ENCODE measurements at regions not wholly inside any gene's neighbourhood (a gene's known extent, or its start where the extent isn't known, plus 50 kb on each side); places are given as distances from the start of the nearest gene placed in this dataset.
A peak's percentile ranks its signal among the peaks of the same experiment; 100 is the strongest.

- DNase-seq: no peak
These were observed 52.6 kb upstream of the ASB17 start for GRCh38 chr1:75984781-75985180.

GRCh38 chr1:75985827-75986226, 53.6 kb upstream of the ASB17 start:
- no peak for DNase-seq

- no peak for DNase-seq
These were observed 54.3 kb upstream of the ASB17 start for GRCh38 chr1:75986478-75986877.

- DNase-seq: no peak
These were observed 56.9 kb upstream of the ASB17 start for GRCh38 chr1:75989121-75989520.

GRCh38 chr1:75990686-75991085, 58.5 kb upstream of the ASB17 start:
- DNase-seq: no peak

GRCh38 chr1:75991497-75992114, 59.4 kb upstream of the ASB17 start:
- DNase-seq: peak; percentile 83

GRCh38 chr1:75992312-75992711, 60.1 kb upstream of the ASB17 start:
- DNase-seq: no peak

GRCh38 chr1:75993661-75994060, 61.5 kb upstream of the ASB17 start:
- no peak for DNase-seq

GRCh38 chr1:75996196-75996595, 64.0 kb upstream of the ASB17 start:
- DNase-seq: no peak

- no peak for DNase-seq
These were observed 66.8 kb upstream of the ASB17 start for GRCh38 chr1:75999034-75999433.

GRCh38 chr1:76003946-76004345, 70.6 kb upstream of the ST6GALNAC3 start:
- no peak for DNase-seq

GRCh38 chr1:76005765-76006164, 68.8 kb upstream of the ST6GALNAC3 start:
- DNase-seq: no peak

- no peak for DNase-seq
These were observed 68.3 kb upstream of the ST6GALNAC3 start for GRCh38 chr1:76006234-76006633.

GRCh38 chr1:76010802-76011201, 63.7 kb upstream of the ST6GALNAC3 start:
- no peak for DNase-seq

GRCh38 chr1:76012341-76013205, 62.0 kb upstream of the ST6GALNAC3 start:
- DNase-seq: no peak

- no peak for DNase-seq
These were observed 61.4 kb upstream of the ST6GALNAC3 start for GRCh38 chr1:76013206-76013581.

GRCh38 chr1:76015478-76016103, 59.0 kb upstream of the ST6GALNAC3 start:
- no peak for DNase-seq

- no peak for DNase-seq
These were observed 56.5 kb upstream of the ST6GALNAC3 start for GRCh38 chr1:76018045-76018444.

- no peak for DNase-seq
These were observed 52.7 kb upstream of the ST6GALNAC3 start for GRCh38 chr1:76021846-76022245.

GRCh38 chr1:76023669-76024435, 50.7 kb upstream of the ST6GALNAC3 start:
- DNase-seq: no peak
